HEK293 (cell line): ENCODE measurements at regions not wholly inside any gene's neighbourhood (a gene's known extent, or its start where the extent isn't known, plus 50 kb on each side); places are given as distances from the start of the nearest gene placed in this dataset.
A peak's percentile ranks its signal among the peaks of the same experiment; 100 is the strongest.

Experiments
- CTCF ChIA-PET: fragments of 350-600 bp; formaldehyde crosslinking; extraction: SDS; loops from one replicate; lab custom pipeline; 2021; ENCODE audit warnings: antibody characterized with exemption; lab: Yijun Ruan, JAX
- POLR2A ChIA-PET: fragments of 300-600 bp; formaldehyde crosslinking; extraction: SDS; loops from one replicate; lab custom pipeline; 2020; ENCODE audit warnings: antibody characterized with exemption, inconsistent platforms; lab: Yijun Ruan, JAX
- H3K27ac ChIP-seq: fragments of 200-500 bp; sonication (Bioruptor generic); 2 replicates; pipeline ENCODE4 v1.5.1; 2014; ENCODE audit warnings: low read depth, low read length, control low read depth, inconsistent platforms; ENCODE audit errors: extremely low read depth
- H3K36me3 ChIP-seq, 2 experiments: fragments of 200-500 bp in 1 of 2; sonication (Bioruptor generic) in 1 of 2; 1 replicate in 1 of 2; 2 replicates in 1 of 2; pipeline ENCODE4 v1.5.1; 2014 to 2017; ENCODE audit warnings: inconsistent platforms in 2 of 2, low read length in 2 of 2; ENCODE audit not compliant: control insufficient read depth in 2 of 2, insufficient read depth in 1 of 2
- H3K4me1 ChIP-seq: fragments of 200-500 bp; sonication (Bioruptor generic); 2 replicates; pipeline ENCODE4 v1.5.1; 2014; ENCODE audit warnings: mild to moderate bottlenecking, low read length, inconsistent platforms; ENCODE audit not compliant: control insufficient read depth, insufficient read depth
- H3K4me3 ChIP-seq: 2 replicates; pipeline ENCODE4 v1.5.1; 2011; ENCODE audit warnings: low read depth, mild to moderate bottlenecking, control low read depth, low read length, moderate library complexity
- H3K9me3 ChIP-seq: fragments of 200-500 bp; sonication (Bioruptor generic); 2 replicates; pipeline ENCODE4 v1.5.1; 2014; ENCODE audit warnings: low read depth, low read length, inconsistent platforms; ENCODE audit not compliant: control insufficient read depth, insufficient read depth
- BCL11A ChIP-seq: fragments of 450-650 bp; formaldehyde crosslinking; IDR thresholded peaks from 2 replicates; pipeline ENCODE4 v1.5.1; 2016; ENCODE audit warnings: low read depth, missing biosample characterization, missing genetic modification characterization
- EGR2 ChIP-seq: fragments of 450-650 bp; formaldehyde crosslinking; IDR thresholded peaks from 2 replicates; pipeline ENCODE4 v1.5.1; 2016; ENCODE audit warnings: low read depth, missing biosample characterization, missing genetic modification characterization
- GFI1B ChIP-seq: fragments of 450-650 bp; formaldehyde crosslinking; IDR thresholded peaks from 2 replicates; pipeline ENCODE4 v1.5.1; 2016; ENCODE audit warnings: missing biosample characterization, missing genetic modification characterization
- HOXA7 ChIP-seq: sonication (generic); formaldehyde crosslinking; IDR thresholded peaks from 2 replicates; pipeline ENCODE4 v1.8.1; 2022; ENCODE audit warnings: missing genetic modification reagents, borderline replicate concordance
- KLF9 ChIP-seq: fragments of 450-650 bp; formaldehyde crosslinking; IDR thresholded peaks from 2 replicates; pipeline ENCODE4 v1.5.1; 2016; ENCODE audit warnings: missing biosample characterization, missing genetic modification characterization, low read depth
- PRDM10 ChIP-seq: fragments of 450-650 bp; formaldehyde crosslinking; IDR thresholded peaks from 2 replicates; pipeline ENCODE4 v1.5.1; 2016; ENCODE audit warnings: missing biosample characterization, missing genetic modification characterization
- REPIN1 ChIP-seq: fragments of 450-650 bp; formaldehyde crosslinking; IDR thresholded peaks from 2 replicates; pipeline ENCODE4 v1.5.1; 2017; ENCODE audit warnings: missing biosample characterization, missing genetic modification characterization, low read depth
- ZEB2 ChIP-seq: fragments of 450-650 bp; formaldehyde crosslinking; IDR thresholded peaks from 2 replicates; pipeline ENCODE4 v1.5.1; 2016; ENCODE audit warnings: missing biosample characterization, missing genetic modification characterization
- ZFHX2 ChIP-seq: fragments of 450-650 bp; formaldehyde crosslinking; conservative IDR thresholded peaks from 2 replicates; pipeline ENCODE4 v1.5.1; 2016; ENCODE audit warnings: missing biosample characterization, missing genetic modification characterization
- ZIC2 ChIP-seq: fragments of 450-650 bp; formaldehyde crosslinking; IDR thresholded peaks from 2 replicates; pipeline ENCODE4 v1.5.1; 2016; ENCODE audit warnings: missing biosample characterization, missing genetic modification characterization
- ZNF10 ChIP-seq: fragments of 450-650 bp; formaldehyde crosslinking; IDR thresholded peaks from 2 replicates; pipeline ENCODE4 v1.5.1; 2017; ENCODE audit warnings: missing biosample characterization, missing genetic modification characterization
- ZNF335 ChIP-seq: fragments of 450-650 bp; formaldehyde crosslinking; conservative IDR thresholded peaks from 2 replicates; pipeline ENCODE4 v1.5.1; 2016; ENCODE audit warnings: missing biosample characterization, missing genetic modification characterization
- ZNF449 ChIP-seq: fragments of 450-650 bp; formaldehyde crosslinking; IDR thresholded peaks from 2 replicates; pipeline ENCODE4 v1.5.1; 2017; ENCODE audit warnings: missing biosample characterization, mild to moderate bottlenecking, missing genetic modification characterization, moderate library complexity
- ZNF549 ChIP-seq: fragments of 450-650 bp; IDR thresholded peaks from 2 replicates; pipeline ENCODE4 v1.5.1; 2018; ENCODE audit warnings: missing biosample characterization, missing genetic modification characterization, mild to moderate bottlenecking, inconsistent platforms, moderate library complexity
- ZNF558 ChIP-seq: fragments of 450-650 bp; formaldehyde crosslinking; IDR thresholded peaks from 2 replicates; pipeline ENCODE4 v1.5.1; 2016; ENCODE audit warnings: missing biosample characterization, missing genetic modification characterization

GRCh38 chr11:44466531-44467205 lies 98.8 kb upstream of the CD82 start:
- TF ChIP-seq ZNF558 (tag by site-specific recombination) (no peak), ZEB2 (no peak), ZNF335 (tag by site-specific recombination) (no peak), EGR2 (tag by site-specific recombination) (peak; percentile 99), ZFHX2 (tag by site-specific recombination) (peak; percentile 99), PRDM10 (tag by site-specific recombination) (no peak), GFI1B (tag by site-specific recombination) (no peak), ZNF10 (no peak)
- TF ChIP-seq, all 188 proteins: peak for 2
- H3K36me3 ChIP-seq = no peaks in the 10 kb centered on the region
- CTCF ChIA-PET = no interaction called here
- no peaks in the 10 kb centered on the region for H3K9me3 ChIP-seq
- H3K27ac ChIP-seq = no peak overlapping the region
- H3K4me1 ChIP-seq = no peaks in the 10 kb centered on the region
- POLR2A ChIA-PET = no interaction called here
- H3K4me3 ChIP-seq = no peak overlapping the region

GRCh38 chr11:44467413-44467812 lies 98.0 kb upstream of the CD82 start:
- TF ChIP-seq ZIC2 (peak; percentile 41), REPIN1 (tag by site-specific recombination) (no peak)

GRCh38 chr11:44467931-44468330 lies 97.5 kb upstream of the CD82 start:
- POLR2A ChIA-PET = no interaction called here
- Histone ChIP-seq H3K36me3 (no peaks in the 10 kb centered on the region), H3K4me1 (no peaks in the 10 kb centered on the region), H3K4me3 (no peak overlapping the region), H3K9me3 (no peaks in the 10 kb centered on the region), H3K27ac (no peak overlapping the region)
- CTCF ChIA-PET = interaction anchor here (1.2 kb wide), 1 partner anchor 149 kb away, joined by 4 read pairs; no protein-coding TSS in a partner anchor
- TF ChIP-seq ZNF549 (tag by site-specific recombination) (no peak), KLF9 (tag by site-specific recombination) (no peak), ZNF449 (no peak), HOXA7 (CRISPR knock-in tag) (no peak), BCL11A (tag by site-specific recombination) (no peak)
- TF ChIP-seq, all 188 proteins: peak for 0

More at GRCh38 chr11:44467413-44467812, 98.0 kb upstream of the CD82 start:
- Histone ChIP-seq H3K9me3 (no peaks in the 10 kb centered on the region), H3K36me3 (no peaks in the 10 kb centered on the region), H3K4me1 (no peaks in the 10 kb centered on the region), H3K4me3 (no peak overlapping the region), H3K27ac (no peak overlapping the region)
- CTCF ChIA-PET = interaction anchor here (1.2 kb wide), 1 partner anchor 149 kb away, joined by 4 read pairs; no protein-coding TSS in a partner anchor
- POLR2A ChIA-PET = no interaction called here
